ENCODE measurements at regions not wholly inside any gene's neighbourhood (a gene's known extent, or its start where the extent isn't known, plus 50 kb on each side); places are given as distances from the start of the nearest gene placed in this dataset.

DNA sequence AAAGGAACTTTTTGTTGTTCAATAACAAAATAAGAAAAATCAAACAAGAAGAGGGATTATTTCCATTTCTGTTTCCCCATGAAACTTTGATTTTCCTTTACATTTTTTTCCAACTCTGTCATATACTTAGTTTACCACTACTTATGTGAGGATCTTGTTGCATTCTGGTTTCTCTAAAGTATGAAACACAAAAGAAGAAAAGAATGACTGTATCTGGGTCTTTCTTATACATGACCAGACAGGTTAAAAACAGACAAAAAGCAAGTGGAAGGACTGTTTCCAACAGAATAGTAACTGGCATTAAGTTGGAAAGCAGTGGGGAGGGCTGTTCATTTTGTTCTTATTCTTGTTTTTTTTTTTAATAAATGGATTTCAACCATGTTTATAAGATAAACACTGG, 1207.8 kb upstream of the FAM98A start:
- no peak for TF ChIP-seq TAF1 (IDR thresholded peaks at IDR 0.05; ENCODE audit: borderline replicate concordance, low read depth, low read length)
- no peak for TF ChIP-seq POLR2A (IDR thresholded peaks at IDR 0.05; ENCODE audit: low read depth, low read length)
- no peak for TF ChIP-seq POLR2AphosphoS5 (IDR thresholded peaks at IDR 0.05; ENCODE audit: low read depth, low read length)
